MM.1S (cell line): ENCODE measurements at regions not wholly inside any gene's neighbourhood (a gene's known extent, or its start where the extent isn't known, plus 50 kb on each side); places are given as distances from the start of the nearest gene placed in this dataset.

Experiments
- DNase-seq: peaks from one replicate; pipeline ENCODE4 v3.0.0-alpha.2; 2015
- H2AFZ ChIP-seq: fragments of 300-600 bp; sonication (generic); 2 replicates; pipeline ENCODE4 v1.6.0; 2016; ENCODE audit warnings: antibody characterized with exemption, low read length
- H3F3A ChIP-seq: fragments of 300-600 bp; sonication (generic); 2 replicates; pipeline ENCODE4 v1.6.1; 2016; ENCODE audit warnings: mild to moderate bottlenecking, antibody characterized with exemption, low read length, moderate library complexity, mixed read lengths; ENCODE audit not compliant: insufficient read depth
- H3K27ac ChIP-seq: fragments of 300-600 bp; sonication (generic); 2 replicates; pipeline ENCODE4 v1.5.1; 2016; ENCODE audit warnings: mild to moderate bottlenecking, low read length
- H3K27me3 ChIP-seq: fragments of 300-600 bp; sonication (generic); replicated peaks from 2 replicates; pipeline ENCODE4 v1.6.0; 2016; ENCODE audit warnings: low read length; ENCODE audit not compliant: insufficient read depth
- H3K36me3 ChIP-seq: fragments of 300-600 bp; sonication (generic); replicated peaks from 2 replicates; pipeline ENCODE4 v1.6.1; 2016; ENCODE audit warnings: mild to moderate bottlenecking, low read length, mixed read lengths; ENCODE audit not compliant: insufficient read depth
- H3K4me1 ChIP-seq: fragments of 300-600 bp; sonication (generic); 2 replicates; pipeline ENCODE4 v1.6.1; 2016; ENCODE audit warnings: low read length, mixed read lengths
- H3K4me2 ChIP-seq: fragments of 300-600 bp; sonication (generic); 2 replicates; pipeline ENCODE4 v1.6.0; 2016; ENCODE audit warnings: low read depth, low read length
- H3K4me3 ChIP-seq: fragments of 300-600 bp; sonication (generic); 2 replicates; pipeline ENCODE4 v1.5.1; 2016; ENCODE audit warnings: low read length, mixed read lengths
- H3K79me2 ChIP-seq: fragments of 300-600 bp; sonication (generic); 2 replicates; pipeline ENCODE4 v1.6.1; 2016; ENCODE audit warnings: mixed run types, low read length, mixed read lengths
- H3K9ac ChIP-seq: fragments of 300-600 bp; sonication (generic); 2 replicates; pipeline ENCODE4 v1.6.1; 2016; ENCODE audit warnings: low read length, mixed read lengths
- H3K9me2 ChIP-seq: fragments of 300-600 bp; sonication (generic); replicated peaks from 2 replicates; pipeline ENCODE4 v1.6.1; 2016; ENCODE audit warnings: mild to moderate bottlenecking, low read length, mixed read lengths; ENCODE audit not compliant: insufficient read depth
- H3K9me3 ChIP-seq: fragments of 300-600 bp; sonication (generic); replicated peaks from 2 replicates; pipeline ENCODE4 v1.6.1; 2016; ENCODE audit warnings: mild to moderate bottlenecking, low read length, mixed read lengths; ENCODE audit not compliant: insufficient read depth
- H4K20me1 ChIP-seq: fragments of 300-600 bp; sonication (generic); 2 replicates; pipeline ENCODE4 v1.6.1; 2016; ENCODE audit warnings: mild to moderate bottlenecking, low read length, moderate library complexity, mixed read lengths; ENCODE audit not compliant: insufficient read depth
- EZH2 ChIP-seq: fragments of 300-600 bp; sonication (generic); optimal IDR thresholded peaks from 2 replicates; pipeline ENCODE3; 2017; ENCODE audit warnings: low read depth, mild to moderate bottlenecking, antibody characterized with exemption, low read length, mixed read lengths
- EZH2phosphoT487 ChIP-seq: fragments of 300-600 bp; sonication (generic); IDR thresholded peaks from 2 replicates; pipeline ENCODE4 v1.6.1; 2018; ENCODE audit warnings: antibody characterized with exemption, low read length
- TF ChIP-seq, protein P1 (sequence below): fragments of 300-600 bp; sonication (generic); IDR thresholded peaks from 2 replicates; pipeline ENCODE4 v1.5.1; 2016; ENCODE audit warnings: antibody characterized with exemption, low read length, mixed read lengths

- H3K27me3 ChIP-seq: no peaks in the 10 kb centered on the region
- TF ChIP-seq, protein P1, sequence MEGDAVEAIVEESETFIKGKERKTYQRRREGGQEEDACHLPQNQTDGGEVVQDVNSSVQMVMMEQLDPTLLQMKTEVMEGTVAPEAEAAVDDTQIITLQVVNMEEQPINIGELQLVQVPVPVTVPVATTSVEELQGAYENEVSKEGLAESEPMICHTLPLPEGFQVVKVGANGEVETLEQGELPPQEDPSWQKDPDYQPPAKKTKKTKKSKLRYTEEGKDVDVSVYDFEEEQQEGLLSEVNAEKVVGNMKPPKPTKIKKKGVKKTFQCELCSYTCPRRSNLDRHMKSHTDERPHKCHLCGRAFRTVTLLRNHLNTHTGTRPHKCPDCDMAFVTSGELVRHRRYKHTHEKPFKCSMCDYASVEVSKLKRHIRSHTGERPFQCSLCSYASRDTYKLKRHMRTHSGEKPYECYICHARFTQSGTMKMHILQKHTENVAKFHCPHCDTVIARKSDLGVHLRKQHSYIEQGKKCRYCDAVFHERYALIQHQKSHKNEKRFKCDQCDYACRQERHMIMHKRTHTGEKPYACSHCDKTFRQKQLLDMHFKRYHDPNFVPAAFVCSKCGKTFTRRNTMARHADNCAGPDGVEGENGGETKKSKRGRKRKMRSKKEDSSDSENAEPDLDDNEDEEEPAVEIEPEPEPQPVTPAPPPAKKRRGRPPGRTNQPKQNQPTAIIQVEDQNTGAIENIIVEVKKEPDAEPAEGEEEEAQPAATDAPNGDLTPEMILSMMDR: no peak
- TF ChIP-seq EZH2phosphoT487 (no peak), EZH2 (no peak)
- H3K9ac ChIP-seq: no peak overlapping the region
- H3K4me2 ChIP-seq: no peak overlapping the region
- H3F3A ChIP-seq: no peaks in the 10 kb centered on the region
- no peaks in the 10 kb centered on the region for H3K36me3 ChIP-seq
- no peak overlapping the region for H3K4me3 ChIP-seq
- H2AFZ ChIP-seq: no peak overlapping the region
- no peak for DNase-seq
- H3K27ac ChIP-seq: no peak overlapping the region
- H3K79me2 ChIP-seq: no peaks in the 10 kb centered on the region
- no peaks in the 10 kb centered on the region for H4K20me1 ChIP-seq
- H3K9me3 ChIP-seq: no peaks in the 10 kb centered on the region
- H3K4me1 ChIP-seq: no peaks in the 10 kb centered on the region
- H3K9me2 ChIP-seq: no peaks in the 10 kb centered on the region
Measured at GRCh38 chr16:82373976-82374375, 204.0 kb upstream of the MPHOSPH6 start.

DNA sequence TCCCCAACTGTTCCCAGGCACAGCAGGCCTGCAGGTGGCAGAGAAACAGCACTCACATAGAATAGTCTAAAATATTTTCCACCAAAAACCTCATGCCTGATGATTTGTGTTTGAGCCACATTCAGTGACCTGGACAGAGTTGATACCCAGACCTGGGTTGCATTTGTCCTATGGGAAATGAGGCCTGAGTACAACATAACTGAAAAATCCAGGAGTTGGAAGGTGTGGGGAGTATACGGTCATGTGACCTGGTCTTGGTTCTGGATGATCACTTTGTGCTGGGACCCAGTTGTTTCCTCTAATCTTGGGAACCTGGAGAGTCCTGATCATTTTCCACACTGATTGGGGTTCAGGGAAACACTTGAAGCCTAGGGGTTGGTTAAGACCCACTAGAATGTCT, 200.3 kb upstream of the MPHOSPH6 start:
- Histone ChIP-seq H3K27ac (no peak overlapping the region), H3F3A (no peaks in the 10 kb centered on the region), H3K9ac (no peak overlapping the region), H3K79me2 (no peaks in the 10 kb centered on the region), H3K4me2 (no peak overlapping the region), H4K20me1 (no peaks in the 10 kb centered on the region), H3K36me3 (no peaks in the 10 kb centered on the region), H3K9me3 (no peaks in the 10 kb centered on the region), H3K4me3 (no peak overlapping the region), H2AFZ (no peak overlapping the region), H3K9me2 (no peaks in the 10 kb centered on the region), H3K4me1 (no peaks in the 10 kb centered on the region), H3K27me3 (no peaks in the 10 kb centered on the region)
- TF ChIP-seq, protein P1: no peak
- TF ChIP-seq EZH2 (no peak), EZH2phosphoT487 (no peak)
- no peak for DNase-seq

DNA sequence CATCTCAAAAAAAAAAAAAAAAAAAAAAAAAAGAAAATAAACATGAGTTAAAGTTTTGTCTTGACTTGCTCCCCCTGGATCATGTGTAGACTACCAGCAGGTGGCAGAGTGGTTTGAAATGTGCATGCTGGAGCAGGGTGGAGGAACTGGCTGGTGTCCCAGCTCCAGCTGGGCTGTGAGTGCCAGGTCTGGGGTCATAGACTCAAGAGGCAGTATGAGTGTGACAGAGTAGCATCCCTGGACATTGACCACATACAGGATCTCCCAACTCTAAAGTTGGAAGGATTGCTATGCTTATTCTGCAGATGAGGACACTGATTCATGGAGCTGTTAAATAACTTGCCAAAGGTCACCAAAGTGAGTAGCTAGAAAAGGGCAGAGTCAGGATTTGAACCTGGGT, 198.0 kb upstream of the MPHOSPH6 start:
- Histone ChIP-seq H3K4me2 (no peak overlapping the region), H3K4me3 (no peak overlapping the region), H3K9me3 (no peaks in the 10 kb centered on the region), H3K4me1 (no peaks in the 10 kb centered on the region), H3K36me3 (no peaks in the 10 kb centered on the region), H3K79me2 (no peaks in the 10 kb centered on the region), H3K27ac (no peak overlapping the region), H4K20me1 (no peaks in the 10 kb centered on the region), H3K9ac (no peak overlapping the region), H3K9me2 (no peaks in the 10 kb centered on the region), H2AFZ (no peak overlapping the region), H3F3A (no peaks in the 10 kb centered on the region), H3K27me3 (no peaks in the 10 kb centered on the region)
- DNase-seq: no peak
- TF ChIP-seq EZH2 (no peak), EZH2phosphoT487 (no peak)
- TF ChIP-seq, protein P1: no peak

DNA sequence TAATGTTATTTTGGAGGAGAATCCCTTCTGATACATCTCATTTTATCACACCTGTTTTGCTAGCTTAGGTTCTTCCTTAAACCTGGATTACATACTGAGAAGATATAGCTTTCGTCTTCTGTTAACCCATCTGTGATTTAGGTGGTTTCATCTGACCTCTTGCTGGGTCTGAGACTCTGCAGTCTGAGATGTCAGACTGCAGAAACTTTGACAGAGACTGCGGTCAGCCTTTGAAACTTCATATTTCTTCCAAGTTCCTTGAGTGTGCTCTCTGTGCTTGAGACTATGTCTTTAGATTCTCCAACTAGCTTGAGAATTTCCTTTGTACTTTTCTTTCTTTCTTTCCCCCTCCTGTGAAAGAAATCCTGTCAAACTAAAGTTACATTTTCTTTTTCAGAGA, 196.4 kb upstream of the MPHOSPH6 start:
- TF ChIP-seq EZH2phosphoT487 (no peak), EZH2 (no peak)
- TF ChIP-seq, protein P1: no peak
- Histone ChIP-seq H3F3A (no peaks in the 10 kb centered on the region), H3K4me3 (no peak overlapping the region)

More for the DNA sequence above, 196.4 kb upstream of the MPHOSPH6 start:
- Histone ChIP-seq H2AFZ (no peak overlapping the region), H3K9me2 (no peaks in the 10 kb centered on the region), H3K4me2 (no peak overlapping the region), H3K9ac (no peak overlapping the region), H3K79me2 (no peaks in the 10 kb centered on the region), H4K20me1 (no peaks in the 10 kb centered on the region), H3K9me3 (no peaks in the 10 kb centered on the region), H3K27ac (no peak overlapping the region), H3K36me3 (no peaks in the 10 kb centered on the region), H3K4me1 (no peaks in the 10 kb centered on the region), H3K27me3 (no peaks in the 10 kb centered on the region)
- DNase-seq: no peak
